Activated naive CD4-positive, alpha-beta T cell treated with anti-CD3 and anti-CD28 coated beads for 36 hours (primary cell): ENCODE measurements at regions not wholly inside any gene's neighbourhood (a gene's known extent, or its start where the extent isn't known, plus 50 kb on each side); places are given as distances from the start of the nearest gene placed in this dataset.
"Not testable (repeated sequence)": the region's sequence is repeated elsewhere in the genome, so short reads cannot be mapped to it uniquely, and the experiment has no call there.

Experiments
- CTCF ChIA-PET: fragments of 350-600 bp; sonication (Branson Sonifier 250); formaldehyde crosslinking; loops from one replicate; lab custom pipeline; 2021; ENCODE audit warnings: antibody characterized with exemption; lab: Charles Lee
- DNase-seq: peaks from one replicate; pipeline ENCODE4 v3.0.0-alpha.2; 2020
- H3K27ac Mint-ChIP-seq: one replicate; pipeline ENCODE4 v1.8.0; 2021; ENCODE audit warnings: mild to moderate bottlenecking, mixed read lengths
- H3K27me3 Mint-ChIP-seq: one replicate; pipeline ENCODE4 v1.8.0; 2021; ENCODE audit warnings: low read depth, mixed read lengths
- H3K36me3 Mint-ChIP-seq: one replicate; pipeline ENCODE4 v1.8.0; 2021; ENCODE audit warnings: low read depth, mixed read lengths
- H3K4me1 Mint-ChIP-seq: one replicate; pipeline ENCODE4 v1.8.0; 2021; ENCODE audit warnings: low read depth, mixed read lengths
- H3K4me3 Mint-ChIP-seq: one replicate; pipeline ENCODE4 v1.8.0; 2021; ENCODE audit warnings: mild to moderate bottlenecking, moderate library complexity, mixed read lengths
- H3K9me3 Mint-ChIP-seq: one replicate; pipeline ENCODE4 v1.8.0; 2021; ENCODE audit warnings: mixed read lengths
- intact Hi-C: fragments of 100-400 bp; cut with micrococcal nuclease; formaldehyde crosslinking; loops from one replicate; pipeline ENCODE4 v1.15.1; 2023

- no peaks in the 10 kb centered on the region for H3K4me1 Mint-ChIP-seq
- no peak overlapping the region for H3K27ac Mint-ChIP-seq
- H3K36me3 Mint-ChIP-seq = no peaks in the 10 kb centered on the region
- H3K27me3 Mint-ChIP-seq = no peaks in the 10 kb centered on the region
- no peak for DNase-seq
- intact Hi-C loops = no loop called here
- peaks cover 6% of the 10 kb centered on the region for H3K9me3 Mint-ChIP-seq
- CTCF ChIA-PET = no interaction called here
- H3K4me3 Mint-ChIP-seq = no peak overlapping the region
These were observed 725.0 kb upstream of the SOX11 start for GRCh38 chr2:4967206-4967605.

GRCh38 chr2:4972472-4972871 is 719.7 kb upstream of the SOX11 start:
- H3K9me3 Mint-ChIP-seq = peaks cover 6% of the 10 kb centered on the region
- no peak overlapping the region for H3K27ac Mint-ChIP-seq
- H3K4me3 Mint-ChIP-seq = no peak overlapping the region
- intact Hi-C loops = no loop called here
- DNase-seq = no peak
- no peaks in the 10 kb centered on the region for H3K27me3 Mint-ChIP-seq
- H3K36me3 Mint-ChIP-seq = no peaks in the 10 kb centered on the region
- CTCF ChIA-PET = no interaction called here
- no peaks in the 10 kb centered on the region for H3K4me1 Mint-ChIP-seq

GRCh38 chr2:4973354-4973753 is 718.8 kb upstream of the SOX11 start:
- no peak for DNase-seq
- H3K36me3 Mint-ChIP-seq = no peaks in the 10 kb centered on the region
- no peak overlapping the region for H3K27ac Mint-ChIP-seq
- CTCF ChIA-PET = no interaction called here
- H3K4me1 Mint-ChIP-seq = no peaks in the 10 kb centered on the region
- intact Hi-C loops = no loop called here
- no peaks in the 10 kb centered on the region for H3K27me3 Mint-ChIP-seq
- H3K9me3 Mint-ChIP-seq = peaks cover 6% of the 10 kb centered on the region
- H3K4me3 Mint-ChIP-seq = no peak overlapping the region

GRCh38 chr2:4973973-4974372 is 718.2 kb upstream of the SOX11 start:
- CTCF ChIA-PET = no interaction called here
- Mint-ChIP-seq H3K27ac (no peak overlapping the region), H3K4me1 (no peaks in the 10 kb centered on the region), H3K36me3 (no peaks in the 10 kb centered on the region), H3K9me3 (peaks cover 6% of the 10 kb centered on the region), H3K4me3 (no peak overlapping the region), H3K27me3 (no peaks in the 10 kb centered on the region)
- intact Hi-C loops = no loop called here
- no peak for DNase-seq

GRCh38 chr2:4976407-4976806 is 715.8 kb upstream of the SOX11 start:
- no peak for DNase-seq
- Mint-ChIP-seq H3K4me3 (no peak overlapping the region), H3K27ac (no peak overlapping the region), H3K4me1 (no peaks in the 10 kb centered on the region), H3K27me3 (no peaks in the 10 kb centered on the region), H3K36me3 (no peaks in the 10 kb centered on the region), H3K9me3 (peaks cover 3% of the 10 kb centered on the region)
- CTCF ChIA-PET = interaction anchor here (0.6 kb wide), 1 partner anchor 532 kb away, joined by 3 read pairs; no protein-coding TSS in a partner anchor
- intact Hi-C loops = no loop called here

GRCh38 chr2:4979111-4979510 is 713.1 kb upstream of the SOX11 start:
- CTCF ChIA-PET = no interaction called here
- DNase-seq = no peak
- Mint-ChIP-seq H3K9me3 (peaks cover 3% of the 10 kb centered on the region), H3K4me1 (no peaks in the 10 kb centered on the region), H3K4me3 (no peak overlapping the region), H3K27ac (no peak overlapping the region), H3K36me3 (no peaks in the 10 kb centered on the region), H3K27me3 (no peaks in the 10 kb centered on the region)
- intact Hi-C loops = no loop called here

- intact Hi-C loops = no loop called here
- Mint-ChIP-seq H3K4me3 (no peak overlapping the region), H3K27ac (no peak overlapping the region)
These were observed 711.2 kb upstream of the SOX11 start for GRCh38 chr2:4980995-4981394.

GRCh38 chr2:4981802-4982409 is 710.3 kb upstream of the SOX11 start:
- CTCF ChIA-PET = no interaction called here
- Mint-ChIP-seq H3K4me3 (no peak overlapping the region), H3K36me3 (no peaks in the 10 kb centered on the region), H3K4me1 (no peaks in the 10 kb centered on the region), H3K27ac (no peak overlapping the region), H3K9me3 (peaks cover 11% of the 10 kb centered on the region), H3K27me3 (no peaks in the 10 kb centered on the region)
- intact Hi-C loops = no loop called here
- DNase-seq = no peak

More at GRCh38 chr2:4980995-4981394, 711.2 kb upstream of the SOX11 start:
- H3K36me3 Mint-ChIP-seq = no peaks in the 10 kb centered on the region
- DNase-seq = no peak
- H3K27me3 Mint-ChIP-seq = no peaks in the 10 kb centered on the region
- CTCF ChIA-PET = interaction anchor here (0.8 kb wide), 1 partner anchor 13 kb away, joined by 3 read pairs; no protein-coding TSS in a partner anchor
- peaks cover 11% of the 10 kb centered on the region for H3K9me3 Mint-ChIP-seq
- no peaks in the 10 kb centered on the region for H3K4me1 Mint-ChIP-seq

- H3K4me1 Mint-ChIP-seq, DNase-seq, H3K9me3 Mint-ChIP-seq, CTCF ChIA-PET, intact Hi-C loops, H3K4me3 Mint-ChIP-seq, H3K27ac Mint-ChIP-seq, H3K36me3 Mint-ChIP-seq, H3K27me3 Mint-ChIP-seq: not testable (repeated sequence)
These were observed 703.7 kb upstream of the SOX11 start for GRCh38 chr2:4988444-4988843.

GRCh38 chr2:4992226-4992625 is 700.0 kb upstream of the SOX11 start:
- no peak overlapping the region for H3K4me3 Mint-ChIP-seq
- H3K27ac Mint-ChIP-seq = no peak overlapping the region
- H3K36me3 Mint-ChIP-seq = no peaks in the 10 kb centered on the region
- no peaks in the 10 kb centered on the region for H3K27me3 Mint-ChIP-seq
- H3K9me3 Mint-ChIP-seq = no peaks in the 10 kb centered on the region
- intact Hi-C loops = no loop called here
- H3K4me1 Mint-ChIP-seq = no peaks in the 10 kb centered on the region
- DNase-seq = no peak
- CTCF ChIA-PET = no interaction called here

- CTCF ChIA-PET = no interaction called here
- intact Hi-C loops = no loop called here
- H3K27me3 Mint-ChIP-seq = no peaks in the 10 kb centered on the region
- no peaks in the 10 kb centered on the region for H3K4me1 Mint-ChIP-seq
- H3K4me3 Mint-ChIP-seq = no peak overlapping the region
- DNase-seq = no peak
- no peaks in the 10 kb centered on the region for H3K36me3 Mint-ChIP-seq
- H3K9me3 Mint-ChIP-seq = no peaks in the 10 kb centered on the region
- H3K27ac Mint-ChIP-seq = no peak overlapping the region
These were observed 696.7 kb upstream of the SOX11 start for GRCh38 chr2:4995466-4995865.

GRCh38 chr2:5007596-5007995 is 684.6 kb upstream of the SOX11 start:
- intact Hi-C loops = no loop called here
- Mint-ChIP-seq H3K9me3 (peaks cover 5% of the 10 kb centered on the region), H3K27me3 (no peaks in the 10 kb centered on the region), H3K4me1 (no peaks in the 10 kb centered on the region), H3K4me3 (no peak overlapping the region), H3K36me3 (no peaks in the 10 kb centered on the region), H3K27ac (no peak overlapping the region)
- CTCF ChIA-PET = no interaction called here
- DNase-seq = no peak

GRCh38 chr2:5019324-5019723 is 672.9 kb upstream of the SOX11 start:
- no peaks in the 10 kb centered on the region for H3K4me1 Mint-ChIP-seq
- DNase-seq = no peak
- H3K9me3 Mint-ChIP-seq = peaks cover 15% of the 10 kb centered on the region
- no peaks in the 10 kb centered on the region for H3K27me3 Mint-ChIP-seq
- H3K36me3 Mint-ChIP-seq = no peaks in the 10 kb centered on the region
- H3K27ac Mint-ChIP-seq = no peak overlapping the region
- CTCF ChIA-PET = no interaction called here
- intact Hi-C loops = no loop called here
- no peak overlapping the region for H3K4me3 Mint-ChIP-seq
